ENCODE measurements at regions not wholly inside any gene's neighbourhood (a gene's known extent, or its start where the extent isn't known, plus 50 kb on each side); places are given as distances from the start of the nearest gene placed in this dataset.

DNA sequence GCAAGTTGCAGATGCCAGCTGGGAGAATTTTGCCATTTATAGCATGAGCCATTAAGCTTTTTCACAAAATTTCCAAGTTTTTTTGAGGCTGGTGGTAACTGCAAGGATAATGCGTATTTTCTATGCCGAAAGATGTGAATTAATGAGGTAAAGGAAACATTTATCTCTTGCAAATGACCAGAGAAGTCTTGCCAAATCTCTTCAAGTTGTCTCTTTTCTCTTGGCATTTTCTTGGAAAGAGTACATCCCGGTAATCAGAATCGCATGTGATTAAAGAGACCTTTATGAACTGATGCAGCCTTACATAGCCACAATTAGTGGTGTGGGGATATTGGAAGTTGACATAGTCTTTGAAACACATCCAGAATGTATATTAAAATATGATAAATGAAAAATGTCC lies 136.5 kb upstream of the MMADHC start:
- H3K36me3 ChIP-seq (ENCODE audit: insufficient read depth, low read length) = no peaks in the 10 kb centered on the region
- H3K9ac ChIP-seq (ENCODE audit: low read length) = no peak overlapping the region
- H3K27ac ChIP-seq (ENCODE audit: low read depth, low read length) = no peak overlapping the region
- H3K27me3 ChIP-seq (ENCODE audit: control insufficient read depth in 1 of 2, insufficient read depth in 2 of 2, low read length in 2 of 2) = no peaks in the 10 kb centered on the region
- H3K9me3 ChIP-seq (ENCODE audit: low read length) = no peaks in the 10 kb centered on the region
- no peak overlapping the region for H3K4me3 ChIP-seq (ENCODE audit: low read depth in 1 of 2, low read length in 2 of 2)
- H3K4me1 ChIP-seq (ENCODE audit: insufficient read depth, low read length) = peaks cover 6% of the 10 kb centered on the region

DNA sequence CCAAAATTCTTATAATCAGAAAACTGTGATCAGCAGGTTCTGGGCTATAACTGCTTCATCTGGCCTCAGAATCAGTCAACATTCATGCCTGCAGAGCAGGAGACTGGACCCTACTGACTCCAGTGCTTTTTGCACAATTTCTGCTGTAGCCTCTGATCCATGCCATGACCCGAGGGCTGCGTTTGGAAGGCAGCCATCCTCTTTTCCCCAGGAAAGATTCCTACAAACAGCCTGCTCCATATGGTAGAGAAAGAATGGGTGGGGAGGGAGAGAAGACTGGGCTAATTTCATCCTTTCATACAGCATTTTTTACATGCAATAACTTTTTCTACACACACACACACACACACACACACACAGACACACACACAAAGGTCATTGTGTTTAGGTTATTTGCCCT lies 133.0 kb upstream of the MMADHC start:
- Histone ChIP-seq H3K36me3 (ENCODE audit: insufficient read depth, low read length) (no peaks in the 10 kb centered on the region), H3K4me1 (ENCODE audit: insufficient read depth, low read length) (no peaks in the 10 kb centered on the region), H3K4me3 (ENCODE audit: low read depth in 1 of 2, low read length in 2 of 2) (no peak overlapping the region), H3K9me3 (ENCODE audit: low read length) (no peaks in the 10 kb centered on the region), H3K9ac (ENCODE audit: low read length) (no peak overlapping the region), H3K27ac (ENCODE audit: low read depth, low read length) (no peak overlapping the region), H3K27me3 (ENCODE audit: control insufficient read depth in 1 of 2, insufficient read depth in 2 of 2, low read length in 2 of 2) (no peaks in the 10 kb centered on the region)

DNA sequence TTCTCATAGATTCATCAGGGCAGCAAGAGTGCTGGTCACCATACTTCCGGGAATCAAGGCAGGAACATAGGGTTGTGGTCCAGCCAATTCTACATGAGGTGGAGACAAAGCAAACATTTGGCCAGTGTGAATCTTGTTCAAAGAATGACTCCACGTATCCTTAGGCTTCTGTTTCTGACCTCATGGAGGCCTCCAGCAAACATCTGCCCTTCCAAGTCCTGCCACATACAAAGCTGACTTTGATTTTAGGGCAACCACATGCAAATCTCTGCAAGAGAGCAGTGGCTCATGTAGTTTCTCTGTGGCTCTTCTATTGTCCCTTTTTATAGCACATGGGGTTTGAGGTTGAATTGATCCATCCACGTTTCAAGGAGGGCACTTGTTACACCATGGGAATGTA lies 132.1 kb upstream of the MMADHC start:
- Histone ChIP-seq H3K9me3 (ENCODE audit: low read length) (no peaks in the 10 kb centered on the region), H3K27me3 (ENCODE audit: control insufficient read depth in 1 of 2, insufficient read depth in 2 of 2, low read length in 2 of 2) (no peaks in the 10 kb centered on the region), H3K9ac (ENCODE audit: low read length) (no peak overlapping the region), H3K27ac (ENCODE audit: low read depth, low read length) (no peak overlapping the region), H3K4me3 (ENCODE audit: low read depth in 1 of 2, low read length in 2 of 2) (no peak overlapping the region), H3K4me1 (ENCODE audit: insufficient read depth, low read length) (no peaks in the 10 kb centered on the region), H3K36me3 (ENCODE audit: insufficient read depth, low read length) (no peaks in the 10 kb centered on the region)

DNA sequence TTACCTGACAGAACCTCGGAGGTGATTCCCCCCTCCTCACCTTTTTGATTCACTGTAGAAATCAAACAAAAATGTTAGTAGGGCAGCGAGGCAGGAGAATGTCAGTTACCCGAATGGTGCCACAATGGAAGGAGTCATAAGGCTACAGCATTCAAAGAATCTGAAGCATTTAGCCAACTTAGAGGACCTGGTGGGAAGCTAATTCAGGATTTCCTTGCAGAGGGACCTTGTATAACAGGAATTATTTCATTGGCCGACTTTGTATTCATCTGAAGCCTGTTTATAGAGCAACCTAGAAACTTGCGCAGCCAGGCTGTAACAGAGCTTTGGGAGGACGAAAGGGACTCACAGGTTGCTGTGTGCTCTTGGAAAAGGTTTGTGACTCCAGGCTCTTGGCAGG lies 129.1 kb upstream of the MMADHC start:
- Histone ChIP-seq H3K36me3 (ENCODE audit: insufficient read depth, low read length) (no peaks in the 10 kb centered on the region), H3K9ac (ENCODE audit: low read length) (no peak overlapping the region), H3K27me3 (ENCODE audit: control insufficient read depth in 1 of 2, insufficient read depth in 2 of 2, low read length in 2 of 2) (no peaks in the 10 kb centered on the region), H3K4me1 (ENCODE audit: insufficient read depth, low read length) (no peaks in the 10 kb centered on the region), H3K9me3 (ENCODE audit: low read length) (no peaks in the 10 kb centered on the region), H3K4me3 (ENCODE audit: low read depth in 1 of 2, low read length in 2 of 2) (no peak overlapping the region), H3K27ac (ENCODE audit: low read depth, low read length) (no peak overlapping the region)

DNA sequence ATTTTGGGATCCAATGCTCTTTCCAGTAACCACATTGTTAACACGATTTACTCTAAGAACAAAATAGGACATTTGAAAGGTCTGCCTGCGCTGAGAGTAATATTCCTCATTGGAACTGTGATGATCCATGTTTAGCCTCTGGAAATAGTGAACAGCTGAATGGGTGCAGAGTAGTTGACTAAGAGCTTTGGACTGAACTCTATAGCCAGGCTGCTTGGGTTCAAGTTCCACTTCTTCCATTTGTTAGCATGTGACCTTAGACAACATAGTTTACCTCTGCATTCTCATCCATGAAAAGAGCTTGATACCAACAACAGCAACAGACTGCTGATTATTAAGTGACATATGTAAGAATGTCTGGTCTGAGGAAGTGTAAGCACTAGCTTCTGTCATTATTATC lies 128.3 kb upstream of the MMADHC start:
- no peak overlapping the region for H3K9ac ChIP-seq (ENCODE audit: low read length)
- H3K9me3 ChIP-seq (ENCODE audit: low read length) = no peaks in the 10 kb centered on the region

DNA sequence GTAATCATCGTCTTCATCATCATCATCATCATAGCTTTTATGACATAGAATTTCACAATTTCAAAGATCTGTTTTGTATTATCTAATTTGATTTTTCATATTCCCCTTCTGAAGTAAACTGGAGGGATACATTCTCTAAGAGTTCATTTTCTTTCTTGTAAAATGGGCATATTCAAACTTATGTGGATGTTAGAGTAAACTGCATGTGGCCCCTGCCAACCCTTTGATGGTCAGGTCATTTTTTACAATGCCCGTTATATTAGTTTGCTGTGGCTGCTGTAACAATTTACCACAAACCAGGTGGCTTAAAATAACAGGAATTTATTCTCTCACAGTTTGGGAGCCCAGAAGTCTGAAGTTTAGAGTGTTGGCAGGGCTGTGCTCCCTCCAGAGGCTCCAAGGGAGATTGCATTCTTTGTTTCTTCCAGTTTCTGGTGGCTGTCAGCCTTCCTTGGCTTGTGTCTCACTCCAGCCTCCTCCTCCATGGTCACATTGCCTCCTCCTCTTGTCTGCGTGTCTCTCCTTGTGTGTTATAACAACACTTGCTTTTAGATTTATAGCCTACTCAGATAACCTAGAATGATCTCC lies 127.5 kb upstream of the MMADHC start:
- Histone ChIP-seq H3K36me3 (ENCODE audit: insufficient read depth, low read length) (no peaks in the 10 kb centered on the region), H3K4me3 (ENCODE audit: low read depth in 1 of 2, low read length in 2 of 2) (no peak overlapping the region), H3K9ac (ENCODE audit: low read length) (no peak overlapping the region), H3K4me1 (ENCODE audit: insufficient read depth, low read length) (no peaks in the 10 kb centered on the region), H3K9me3 (ENCODE audit: low read length) (no peaks in the 10 kb centered on the region), H3K27ac (ENCODE audit: low read depth, low read length) (no peak overlapping the region), H3K27me3 (ENCODE audit: control insufficient read depth in 1 of 2, insufficient read depth in 2 of 2, low read length in 2 of 2) (no peaks in the 10 kb centered on the region)

More for the DNA sequence above, 128.3 kb upstream of the MMADHC start:
- Histone ChIP-seq H3K27me3 (ENCODE audit: control insufficient read depth in 1 of 2, insufficient read depth in 2 of 2, low read length in 2 of 2) (no peaks in the 10 kb centered on the region), H3K27ac (ENCODE audit: low read depth, low read length) (no peak overlapping the region), H3K36me3 (ENCODE audit: insufficient read depth, low read length) (no peaks in the 10 kb centered on the region), H3K4me3 (ENCODE audit: low read depth in 1 of 2, low read length in 2 of 2) (no peak overlapping the region), H3K4me1 (ENCODE audit: insufficient read depth, low read length) (no peaks in the 10 kb centered on the region)

DNA sequence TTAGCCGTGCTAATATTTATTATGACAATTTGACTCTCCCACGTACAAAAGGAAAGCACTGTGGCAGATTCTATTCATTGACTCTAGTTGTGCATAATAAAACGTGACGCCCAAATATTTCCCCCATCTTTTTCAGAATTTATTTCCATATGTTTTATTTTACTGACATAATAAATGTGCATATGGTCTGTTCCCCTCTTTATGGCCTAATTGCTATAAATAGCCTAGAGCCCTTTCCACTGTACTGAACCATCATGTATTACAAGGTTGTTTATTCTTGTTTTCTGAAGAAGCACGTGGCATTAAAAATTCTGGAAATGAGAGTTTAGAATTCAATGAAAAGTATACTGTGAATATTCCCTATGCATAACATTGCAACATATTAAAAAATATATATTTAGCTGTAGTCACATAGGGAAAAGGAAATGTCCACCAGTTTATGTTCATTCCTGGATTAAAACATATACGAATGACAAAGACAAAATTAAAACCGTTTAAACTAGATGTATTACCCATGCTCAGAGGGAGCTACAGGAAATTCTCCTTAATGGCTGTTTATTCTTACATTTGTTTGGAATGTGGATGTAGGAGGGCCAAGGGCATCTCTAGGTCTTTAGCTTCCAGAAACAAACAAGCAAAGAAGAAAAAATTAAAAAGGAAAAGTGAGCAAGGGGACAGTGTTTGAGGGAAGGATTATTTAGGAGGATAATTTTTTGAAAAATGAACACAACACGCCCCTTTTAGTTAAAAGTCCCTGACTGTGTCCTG lies 122.1 kb upstream of the MMADHC start:
- Histone ChIP-seq H3K36me3 (ENCODE audit: insufficient read depth, low read length) (no peaks in the 10 kb centered on the region), H3K9me3 (ENCODE audit: low read length) (no peaks in the 10 kb centered on the region), H3K27ac (ENCODE audit: low read depth, low read length) (no peak overlapping the region)

DNA sequence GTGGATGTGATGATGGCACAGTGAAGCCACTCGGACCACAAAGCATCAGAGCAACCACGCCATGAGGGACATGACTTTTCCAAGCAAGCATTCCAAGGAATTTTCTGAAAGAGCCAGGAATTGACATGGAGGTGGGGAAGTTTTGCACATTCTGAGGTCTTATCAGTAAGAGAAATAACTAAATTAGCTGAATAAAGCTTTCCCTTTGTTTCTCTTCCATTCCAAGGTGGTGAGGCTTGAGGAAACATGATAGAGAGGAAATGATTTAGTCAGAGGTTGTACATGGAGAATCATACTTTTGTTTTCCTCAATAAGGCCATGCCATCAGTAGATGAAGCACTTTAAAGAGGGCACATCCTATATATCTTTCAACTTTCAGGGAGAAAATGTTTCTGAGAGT lies 115.7 kb upstream of the MMADHC start:
- Histone ChIP-seq H3K4me1 (ENCODE audit: insufficient read depth, low read length) (no peaks in the 10 kb centered on the region), H3K27ac (ENCODE audit: low read depth, low read length) (no peak overlapping the region), H3K9me3 (ENCODE audit: low read length) (no peaks in the 10 kb centered on the region), H3K9ac (ENCODE audit: low read length) (no peak overlapping the region), H3K27me3 (ENCODE audit: control insufficient read depth in 1 of 2, insufficient read depth in 2 of 2, low read length in 2 of 2) (no peaks in the 10 kb centered on the region), H3K4me3 (ENCODE audit: low read depth in 1 of 2, low read length in 2 of 2) (no peak overlapping the region), H3K36me3 (ENCODE audit: insufficient read depth, low read length) (no peaks in the 10 kb centered on the region)

More for the DNA sequence above, 122.1 kb upstream of the MMADHC start:
- no peak overlapping the region for H3K9ac ChIP-seq (ENCODE audit: low read length)
- no peaks in the 10 kb centered on the region for H3K4me1 ChIP-seq (ENCODE audit: insufficient read depth, low read length)
- H3K27me3 ChIP-seq (ENCODE audit: control insufficient read depth in 1 of 2, insufficient read depth in 2 of 2, low read length in 2 of 2) = no peaks in the 10 kb centered on the region
- H3K4me3 ChIP-seq (ENCODE audit: low read depth in 1 of 2, low read length in 2 of 2) = no peak overlapping the region

DNA sequence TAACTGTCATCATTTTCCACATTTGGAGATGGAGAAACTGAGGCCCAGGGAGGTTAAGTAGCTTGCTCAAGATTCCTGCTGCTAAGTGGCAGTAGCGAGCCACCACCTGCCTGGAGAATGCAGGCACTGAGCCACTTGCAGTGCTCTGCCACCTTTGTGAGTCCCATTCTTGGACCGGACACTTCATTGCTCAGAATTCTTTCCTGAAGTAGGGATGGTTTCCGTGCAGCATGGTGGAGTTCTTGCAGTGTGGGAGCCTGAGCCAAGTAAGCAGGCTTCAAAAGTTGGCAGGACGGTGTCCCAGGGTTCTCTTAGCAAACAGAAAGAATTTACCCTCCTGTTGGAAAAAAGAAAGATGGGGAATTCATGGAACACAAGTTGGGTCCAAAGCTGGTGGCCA lies 115.0 kb upstream of the MMADHC start:
- no peaks in the 10 kb centered on the region for H3K36me3 ChIP-seq (ENCODE audit: insufficient read depth, low read length)
- H3K27me3 ChIP-seq (ENCODE audit: control insufficient read depth in 1 of 2, insufficient read depth in 2 of 2, low read length in 2 of 2) = no peaks in the 10 kb centered on the region
- H3K4me1 ChIP-seq (ENCODE audit: insufficient read depth, low read length) = no peaks in the 10 kb centered on the region
- H3K9ac ChIP-seq (ENCODE audit: low read length) = no peak overlapping the region
- H3K9me3 ChIP-seq (ENCODE audit: low read length) = no peaks in the 10 kb centered on the region
- no peak overlapping the region for H3K27ac ChIP-seq (ENCODE audit: low read depth, low read length)
- no peak overlapping the region for H3K4me3 ChIP-seq (ENCODE audit: low read depth in 1 of 2, low read length in 2 of 2)

DNA sequence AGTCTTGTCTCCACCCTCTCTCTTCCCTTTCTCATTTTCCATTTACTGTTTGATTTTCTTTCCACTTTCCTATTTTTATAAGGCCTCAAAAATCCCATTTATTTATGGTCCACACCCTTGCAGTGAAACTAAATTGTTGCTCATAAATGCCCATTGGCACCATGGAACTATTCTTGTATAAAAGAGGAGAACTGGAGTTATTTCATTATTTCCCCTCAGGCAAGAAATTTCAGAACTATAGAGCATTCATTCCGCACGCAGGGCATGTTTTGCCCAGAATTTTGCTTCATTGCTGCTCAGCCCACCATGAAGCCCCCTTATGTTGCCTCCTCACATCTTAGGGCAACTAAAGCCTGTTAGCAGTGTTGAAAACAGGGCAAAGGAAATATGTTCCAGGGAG lies 113.7 kb upstream of the MMADHC start:
- H3K9ac ChIP-seq (ENCODE audit: low read length) = no peak overlapping the region
- H3K27ac ChIP-seq (ENCODE audit: low read depth, low read length) = no peak overlapping the region
- no peaks in the 10 kb centered on the region for H3K36me3 ChIP-seq (ENCODE audit: insufficient read depth, low read length)
- no peaks in the 10 kb centered on the region for H3K27me3 ChIP-seq (ENCODE audit: control insufficient read depth in 1 of 2, insufficient read depth in 2 of 2, low read length in 2 of 2)
- H3K4me1 ChIP-seq (ENCODE audit: insufficient read depth, low read length) = no peaks in the 10 kb centered on the region
- H3K9me3 ChIP-seq (ENCODE audit: low read length) = no peaks in the 10 kb centered on the region
- no peak overlapping the region for H3K4me3 ChIP-seq (ENCODE audit: low read depth in 1 of 2, low read length in 2 of 2)

DNA sequence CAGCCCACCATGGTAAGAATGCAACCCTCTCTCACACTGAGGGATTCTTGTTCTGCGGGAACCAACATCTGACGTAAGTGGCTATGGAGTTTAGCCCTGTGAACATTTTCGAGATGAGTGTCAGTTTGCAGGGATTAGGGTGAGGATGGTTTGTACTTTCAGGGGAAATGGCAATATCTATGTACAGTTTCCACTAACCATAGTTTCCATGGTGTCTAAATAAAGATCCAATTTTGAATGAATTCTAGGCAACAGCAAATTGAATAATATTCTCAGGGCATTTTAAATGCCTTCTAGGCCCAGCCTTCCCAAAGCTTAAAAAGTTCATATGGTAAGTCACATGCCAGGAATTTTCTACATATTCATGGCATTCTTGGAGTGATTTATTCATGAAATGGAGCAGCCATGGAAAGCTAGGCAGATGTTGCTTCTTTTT lies 105.4 kb upstream of the MMADHC start:
- H3K27me3 ChIP-seq (ENCODE audit: control insufficient read depth in 1 of 2, insufficient read depth in 2 of 2, low read length in 2 of 2) = no peaks in the 10 kb centered on the region
- no peaks in the 10 kb centered on the region for H3K36me3 ChIP-seq (ENCODE audit: insufficient read depth, low read length)
- no peaks in the 10 kb centered on the region for H3K9me3 ChIP-seq (ENCODE audit: low read length)
- peaks cover 15% of the 10 kb centered on the region for H3K4me1 ChIP-seq (ENCODE audit: insufficient read depth, low read length)
- H3K27ac ChIP-seq (ENCODE audit: low read depth, low read length) = no peak overlapping the region
- no peak overlapping the region for H3K4me3 ChIP-seq (ENCODE audit: low read depth in 1 of 2, low read length in 2 of 2)
- no peak overlapping the region for H3K9ac ChIP-seq (ENCODE audit: low read length)

DNA sequence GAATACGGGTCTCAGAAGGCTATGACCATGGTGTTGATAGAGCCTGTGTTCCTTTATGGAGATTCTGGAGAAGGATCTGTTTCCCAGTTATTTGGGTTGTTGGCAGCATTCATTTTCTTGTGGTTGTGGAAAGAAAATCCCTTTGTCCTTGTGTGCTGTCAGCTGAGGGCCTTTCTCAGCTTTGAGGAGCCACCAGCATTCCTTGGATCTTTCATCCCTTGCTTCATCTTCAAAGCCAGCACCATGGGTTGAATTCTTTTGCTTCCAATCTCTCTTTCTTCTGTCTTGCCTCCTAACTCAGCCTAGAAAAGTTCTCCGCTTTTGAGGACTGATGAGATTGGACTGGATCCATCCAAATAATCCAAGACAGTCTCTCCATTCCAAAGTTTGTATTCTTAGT lies 103.2 kb upstream of the MMADHC start:
- no peaks in the 10 kb centered on the region for H3K36me3 ChIP-seq (ENCODE audit: insufficient read depth, low read length)
- no peaks in the 10 kb centered on the region for H3K27me3 ChIP-seq (ENCODE audit: control insufficient read depth in 1 of 2, insufficient read depth in 2 of 2, low read length in 2 of 2)
- no peak overlapping the region for H3K4me3 ChIP-seq (ENCODE audit: low read depth in 1 of 2, low read length in 2 of 2)
- no peaks in the 10 kb centered on the region for H3K9me3 ChIP-seq (ENCODE audit: low read length)
- H3K4me1 ChIP-seq (ENCODE audit: insufficient read depth, low read length) = peaks cover 24% of the 10 kb centered on the region
- no peak overlapping the region for H3K27ac ChIP-seq (ENCODE audit: low read depth, low read length)
- H3K9ac ChIP-seq (ENCODE audit: low read length) = no peak overlapping the region
